Mesenchymal stem cell (in vitro differentiated cells and primary cell): ENCODE measurements at regions not wholly inside any gene's neighbourhood (a gene's known extent, or its start where the extent isn't known, plus 50 kb on each side); places are given as distances from the start of the nearest gene placed in this dataset.

ENCODE experiments used
- DNase-seq: peaks from one replicate; pipeline ENCODE4 v3.0.0-alpha.2; 2013
- H2AFZ ChIP-seq: one replicate; pipeline ENCODE4 v1.6.1; 2013; ENCODE audit warnings: low read depth, mild to moderate bottlenecking, control low read depth, inconsistent platforms, low read length, moderate library complexity
- H2AK5ac ChIP-seq: 2 replicates; pipeline ENCODE4 v1.6.1; 2013; ENCODE audit warnings: low read length, moderate library complexity, mild to moderate bottlenecking, inconsistent platforms; ENCODE audit not compliant: severe bottlenecking
- H2BK120ac ChIP-seq: one replicate; pipeline ENCODE4 v1.6.1; 2013; ENCODE audit warnings: low read depth, mild to moderate bottlenecking, inconsistent platforms, low read length, moderate library complexity
- H2BK12ac ChIP-seq, 2 experiments: one replicate each; pipeline ENCODE4 v1.6.1; 2013; ENCODE audit warnings: inconsistent platforms in 2 of 2, low read length in 2 of 2, mild to moderate bottlenecking in 2 of 2, moderate library complexity in 2 of 2, control low read depth in 1 of 2
- H2BK15ac ChIP-seq: one replicate; pipeline ENCODE4 v1.6.1; 2013; ENCODE audit warnings: mild to moderate bottlenecking, low read depth, inconsistent platforms; ENCODE audit not compliant: poor library complexity, severe bottlenecking
- H2BK5ac ChIP-seq: 2 replicates; pipeline ENCODE4 v1.6.1; 2013; ENCODE audit warnings: low read depth, mild to moderate bottlenecking, low read length, control low read depth, inconsistent platforms; ENCODE audit not compliant: poor library complexity, severe bottlenecking
- H3K14ac ChIP-seq, 2 experiments: one replicate each; pipeline ENCODE4 v1.6.1; 2013; ENCODE audit warnings: inconsistent platforms in 2 of 2, low read length in 2 of 2, control low read depth in 1 of 2, mild to moderate bottlenecking in 1 of 2, moderate library complexity in 1 of 2
- H3K18ac ChIP-seq, 2 experiments: one replicate each; pipeline ENCODE4 v1.6.1; 2013; ENCODE audit warnings: inconsistent platforms in 2 of 2, low read length in 2 of 2, control low read depth in 1 of 2, low read depth in 1 of 2, mild to moderate bottlenecking in 1 of 2
- H3K23ac ChIP-seq, 2 experiments: one replicate each; pipeline ENCODE4 v1.6.1; 2013; ENCODE audit warnings: inconsistent platforms in 2 of 2, low read length in 2 of 2, mild to moderate bottlenecking in 2 of 2, moderate library complexity in 2 of 2, control low read depth in 1 of 2
- H3K27ac ChIP-seq: 2 replicates; pipeline ENCODE4 v1.5.1; 2013; ENCODE audit warnings: mild to moderate bottlenecking, moderate library complexity, low read length, control low read depth, inconsistent platforms; ENCODE audit not compliant: poor library complexity, severe bottlenecking
- H3K27me3 ChIP-seq, 2 experiments: 2 replicates each; pipeline versions ENCODE4 v1.6.1 to v1.7.0; 2013; ENCODE audit warnings: low read length in 2 of 2, mild to moderate bottlenecking in 2 of 2, moderate library complexity in 2 of 2, control low read depth in 1 of 2, inconsistent platforms in 1 of 2; ENCODE audit not compliant: control insufficient read depth in 1 of 2, insufficient read depth in 1 of 2
- H3K36me3 ChIP-seq, 2 experiments: 2 replicates each; pipeline versions ENCODE4 v1.6.1 to v1.7.0; 2013; ENCODE audit warnings: low read length in 2 of 2, control low read depth in 1 of 2, inconsistent platforms in 1 of 2, low read depth in 1 of 2, mild to moderate bottlenecking in 1 of 2; ENCODE audit not compliant: insufficient read depth in 2 of 2, control insufficient read depth in 1 of 2
- H3K4ac ChIP-seq, 2 experiments: one replicate each; pipeline ENCODE4 v1.6.1; 2013; ENCODE audit warnings: inconsistent platforms in 2 of 2, low read length in 2 of 2, mild to moderate bottlenecking in 2 of 2, moderate library complexity in 2 of 2, control low read depth in 1 of 2, low read depth in 1 of 2
- H3K4me1 ChIP-seq: 2 replicates; pipeline ENCODE4 v1.6.1; 2013; ENCODE audit warnings: low read depth, low read length, control low read depth; ENCODE audit not compliant: control insufficient read depth, insufficient read depth
- H3K4me2 ChIP-seq: 2 replicates; pipeline ENCODE4 v1.6.1; 2013; ENCODE audit warnings: low read length, mild to moderate bottlenecking, inconsistent platforms; ENCODE audit not compliant: poor library complexity, severe bottlenecking
- H3K4me3 ChIP-seq, 2 experiments: 2 replicates each; pipeline versions ENCODE4 v1.5.1 to v1.7.0; 2013; ENCODE audit warnings: low read length in 2 of 2, mild to moderate bottlenecking in 2 of 2, control low read depth in 1 of 2, low read depth in 1 of 2; ENCODE audit not compliant: insufficient read depth in 1 of 2
- H3K79me1 ChIP-seq: replicated peaks from 2 replicates; pipeline ENCODE4 v1.6.1; 2013; ENCODE audit warnings: mild to moderate bottlenecking, control low read depth, low read length, inconsistent platforms; ENCODE audit not compliant: poor library complexity, severe bottlenecking
- H3K9ac ChIP-seq: 2 replicates; pipeline ENCODE4 v1.7.0; 2013; ENCODE audit warnings: mild to moderate bottlenecking, low read length, moderate library complexity
- H3K9me3 ChIP-seq: 2 replicates; pipeline ENCODE4 v1.7.0; 2013; ENCODE audit warnings: mild to moderate bottlenecking, low read length; ENCODE audit not compliant: control insufficient read depth
- H4K8ac ChIP-seq: one replicate; pipeline ENCODE4 v1.6.1; 2013; ENCODE audit warnings: inconsistent platforms, mild to moderate bottlenecking, low read length, moderate library complexity
- H4K91ac ChIP-seq: one replicate; pipeline ENCODE4 v1.6.1; 2013; ENCODE audit warnings: mild to moderate bottlenecking, low read length, inconsistent platforms
- WGBS: methylation state at CpG from one replicate; pipeline ENCODE4 v1.1.7; 2013; ENCODE audit warnings: mixed read lengths; 5-methylcytosine and 5-hydroxymethylcytosine counted together

DNA sequence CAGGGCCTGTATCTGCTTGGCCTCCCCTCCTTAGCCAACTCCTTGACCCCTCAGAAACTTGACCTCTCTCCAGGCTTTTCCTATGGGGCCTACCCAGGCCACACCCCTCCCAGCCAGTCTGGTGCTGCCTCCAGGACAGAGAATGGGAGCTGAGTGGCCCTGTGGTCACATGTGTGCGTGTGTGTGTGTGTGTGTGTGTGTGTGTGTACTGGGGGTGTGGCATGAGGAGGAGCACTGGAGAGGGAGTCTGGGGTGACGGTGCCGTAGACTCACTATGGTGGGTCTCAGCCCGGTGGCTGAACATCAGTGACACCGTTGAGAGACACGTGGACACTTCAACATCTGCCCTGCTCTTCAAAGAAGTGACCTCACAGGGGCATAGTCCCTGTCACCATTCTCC is 180.4 kb downstream of the ENGASE start:
- Histone ChIP-seq H3K23ac (no peak overlapping the region), H3K9me3 (no peaks in the 10 kb centered on the region), H3K14ac (no peak overlapping the region), H3K9ac (no peak overlapping the region), H3K18ac (no peak overlapping the region), H2BK120ac (no peak overlapping the region), H3K4ac (no peak overlapping the region), H3K36me3 (no peaks in the 10 kb centered on the region), H4K8ac (no peak overlapping the region), H3K27me3 (peaks cover 21 to 81% of the 10 kb centered on the region in 2 experiments), H3K79me1 (no peaks in the 10 kb centered on the region), H2AFZ (no peak overlapping the region), H3K27ac (no peak overlapping the region), H3K4me1 (no peaks in the 10 kb centered on the region), H2AK5ac (no peak overlapping the region), H2BK5ac (no peak overlapping the region), H4K91ac (no peak overlapping the region), H3K4me3 (no peak overlapping the region), H2BK12ac (no peak overlapping the region), H2BK15ac (no peak overlapping the region), H3K4me2 (no peak overlapping the region)
- WGBS = 84% methylated on average over 6 of the region's 6 CpGs
- DNase-seq = no peak

DNA sequence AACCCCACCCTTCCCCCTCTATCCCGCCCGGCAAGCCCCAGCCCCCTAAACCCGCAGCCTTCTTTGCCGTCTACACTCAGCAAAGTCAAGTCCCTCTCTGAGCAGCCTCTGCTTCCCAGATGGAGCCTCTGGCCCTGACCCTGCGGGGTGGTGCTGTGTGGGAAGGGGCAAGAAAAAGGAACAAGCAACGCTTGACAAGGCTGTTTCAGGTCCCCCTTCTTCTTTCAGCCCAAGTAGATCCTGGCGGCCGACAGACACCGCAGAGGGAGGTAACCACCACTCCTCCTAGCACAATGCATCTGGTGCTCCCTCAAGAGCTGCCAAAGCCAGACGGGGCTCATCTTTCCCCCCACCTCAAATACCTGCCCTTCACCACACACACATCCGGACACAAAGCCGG is 178.3 kb downstream of the ENGASE start:
- Histone ChIP-seq H2BK12ac (no peak overlapping the region), H3K18ac (no peak overlapping the region), H3K14ac (no peak overlapping the region), H4K91ac (no peak overlapping the region), H3K27me3 (peaks cover 15 to 80% of the 10 kb centered on the region in 2 experiments), H3K27ac (no peak overlapping the region), H3K9me3 (no peaks in the 10 kb centered on the region), H2AK5ac (no peak overlapping the region), H3K4me1 (no peaks in the 10 kb centered on the region), H3K23ac (no peak overlapping the region), H2AFZ (no peak overlapping the region), H2BK15ac (no peak overlapping the region), H4K8ac (no peak overlapping the region), H2BK120ac (no peak overlapping the region), H3K4me3 (no peak overlapping the region), H3K36me3 (no peaks in the 10 kb centered on the region), H3K4me2 (no peak overlapping the region), H3K9ac (no peak overlapping the region), H2BK5ac (no peak overlapping the region), H3K79me1 (no peaks in the 10 kb centered on the region), H3K4ac (no peak overlapping the region)
- no peak for DNase-seq
- 82% methylated on average over 11 of the region's 12 CpGs for WGBS

DNA sequence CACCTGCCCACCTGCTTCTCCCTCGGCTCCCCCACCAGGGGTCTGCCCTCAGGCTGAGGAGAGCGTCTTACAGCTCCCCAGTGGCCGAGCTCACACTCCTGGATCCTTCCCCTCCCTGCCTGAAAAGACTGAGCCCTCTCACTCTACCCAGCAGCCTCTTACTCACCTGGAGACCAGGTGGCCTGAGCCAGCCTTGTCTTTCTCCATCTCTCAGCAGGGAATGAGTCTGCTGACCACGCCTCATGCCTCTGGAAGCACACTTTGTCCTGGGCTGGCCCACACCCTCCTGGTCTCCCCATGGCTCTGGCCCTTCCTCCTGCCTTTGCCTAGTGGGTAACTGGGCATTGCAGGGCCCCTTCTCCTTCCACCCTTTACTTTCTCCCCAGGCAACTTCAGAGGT is 177.2 kb downstream of the ENGASE start:
- Histone ChIP-seq H4K91ac (no peak overlapping the region), H4K8ac (no peak overlapping the region), H2AFZ (no peak overlapping the region), H2AK5ac (no peak overlapping the region), H2BK120ac (no peak overlapping the region), H3K18ac (no peak overlapping the region), H3K4me1 (no peaks in the 10 kb centered on the region), H2BK12ac (no peak overlapping the region), H3K36me3 (no peaks in the 10 kb centered on the region), H3K9me3 (no peaks in the 10 kb centered on the region), H2BK15ac (no peak overlapping the region), H3K23ac (no peak overlapping the region), H3K27me3 (peaks cover 9 to 79% of the 10 kb centered on the region in 2 experiments), H3K27ac (no peak overlapping the region), H2BK5ac (no peak overlapping the region), H3K9ac (no peak overlapping the region), H3K4ac (no peak overlapping the region), H3K4me3 (no peak overlapping the region), H3K79me1 (no peaks in the 10 kb centered on the region), H3K4me2 (no peak overlapping the region), H3K14ac (no peak overlapping the region)
- no peak for DNase-seq
- 71% methylated on average over 4 of the region's 4 CpGs for WGBS

DNA sequence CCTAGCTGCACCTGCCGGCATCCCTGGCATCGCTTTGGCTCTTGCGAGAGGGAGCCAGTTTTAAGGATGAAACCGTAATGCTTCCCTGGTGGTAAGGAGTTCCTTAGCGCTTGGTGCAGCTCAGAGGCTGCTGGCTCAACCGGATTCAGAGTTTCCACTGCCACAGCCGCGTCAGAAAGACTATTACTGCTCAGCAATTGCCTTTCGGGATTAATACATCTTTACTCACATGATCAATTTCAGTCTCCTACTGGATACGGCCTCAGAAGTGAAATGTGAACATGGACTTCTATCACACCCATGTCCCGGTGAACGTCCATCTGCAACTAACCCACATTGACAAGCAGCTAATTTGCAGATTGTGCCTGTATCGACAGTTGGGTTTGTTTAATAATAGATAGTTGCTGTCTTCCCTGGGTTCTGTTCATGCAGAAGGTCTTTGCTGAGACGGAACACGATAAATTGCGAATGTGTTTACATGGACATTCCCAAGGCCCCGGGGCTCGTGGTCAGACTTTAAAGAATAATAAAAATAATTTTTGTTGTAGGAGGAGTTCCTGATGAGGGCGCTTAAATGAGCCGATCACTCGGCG is 175.4 kb downstream of the ENGASE start:
- Histone ChIP-seq H4K91ac (no peak overlapping the region), H3K18ac (no peak overlapping the region), H3K9me3 (no peaks in the 10 kb centered on the region), H3K4me1 (no peaks in the 10 kb centered on the region), H3K27ac (no peak overlapping the region), H3K36me3 (no peaks in the 10 kb centered on the region), H2AFZ (no peak overlapping the region), H2AK5ac (no peak overlapping the region), H4K8ac (no peak overlapping the region), H3K27me3 (peaks cover 9 to 84% of the 10 kb centered on the region in 2 experiments), H2BK5ac (no peak overlapping the region), H2BK12ac (no peak overlapping the region), H3K4ac (no peak overlapping the region), H3K14ac (no peak overlapping the region), H3K23ac (no peak overlapping the region), H3K4me2 (no peak overlapping the region), H3K79me1 (no peaks in the 10 kb centered on the region), H3K4me3 (no peak overlapping the region), H3K9ac (no peak overlapping the region), H2BK120ac (no peak overlapping the region), H2BK15ac (no peak overlapping the region)
- WGBS = 86% methylated on average over 22 of the region's 22 CpGs
- no peak for DNase-seq
